ENCODE measurements at regions not wholly inside any gene's neighbourhood (a gene's known extent, or its start where the extent isn't known, plus 50 kb on each side); places are given as distances from the start of the nearest gene placed in this dataset.

GRCh38 chr16:77668201-77668600 is 54.1 kb upstream of the NUDT7 start:
- DNase-seq, result no peak

- no peak for DNase-seq
Measured at GRCh38 chr16:77669057-77669456, 53.3 kb upstream of the NUDT7 start.

All from activated gamma-delta T cell treated with Interleukin-2 at 50 U/mL for 16 hours (primary cell).